CD14-positive monocyte (primary cell): ENCODE measurements at regions not wholly inside any gene's neighbourhood (a gene's known extent, or its start where the extent isn't known, plus 50 kb on each side); places are given as distances from the start of the nearest gene placed in this dataset.

Experiments used
- DNase-seq, 3 donors: peaks; one replicate each; pipeline ENCODE4 v3.0.0-alpha.2; 2011 to 2022
- H2AFZ ChIP-seq: 2 replicates; pipeline ENCODE4 v1.6.0; 2012; ENCODE audit warnings: mild to moderate bottlenecking, low read depth, low read length, inconsistent platforms; ENCODE audit not compliant: insufficient read depth, poor library complexity, severe bottlenecking
- H3K27ac ChIP-seq, 2 donors: 1 replicate in 1 of 2; 2 replicates in 1 of 2; pipeline ENCODE4 v1.5.1; 2012 to 2013; ENCODE audit warnings: low read length in 2 of 2, control low read depth in 1 of 2, inconsistent platforms in 1 of 2, low read depth in 1 of 2, mild to moderate bottlenecking in 1 of 2
- H3K27me3 ChIP-seq, 2 donors: one replicate each; pipeline versions ENCODE4 v1.6.0 to v1.6.1; 2011 to 2013; ENCODE audit warnings: low read length in 2 of 2; ENCODE audit not compliant: control insufficient read depth in 2 of 2, insufficient read depth in 2 of 2
- H3K36me3 ChIP-seq, 2 donors: replicated peaks in 1 of 2; 1 replicate in 1 of 2; 2 replicates in 1 of 2; pipeline versions ENCODE4 v1.5.1 to v1.6.1; 2012 to 2013; ENCODE audit warnings: low read length in 2 of 2, control low read depth in 1 of 2, inconsistent platforms in 1 of 2, mild to moderate bottlenecking in 1 of 2; ENCODE audit not compliant: insufficient read depth in 2 of 2, control insufficient read depth in 1 of 2
- H3K4me1 ChIP-seq, 2 donors: 1 replicate in 1 of 2; 2 replicates in 1 of 2; pipeline versions ENCODE4 v1.5.1 to v1.6.1; 2012 to 2013; ENCODE audit warnings: low read length in 2 of 2, control low read depth in 1 of 2, inconsistent platforms in 1 of 2, mild to moderate bottlenecking in 1 of 2, moderate library complexity in 1 of 2; ENCODE audit not compliant: insufficient read depth in 2 of 2, control insufficient read depth in 1 of 2
- H3K4me2 ChIP-seq: replicated peaks from 2 replicates; pipeline ENCODE3; 2012; ENCODE audit warnings: low read length, moderate library complexity, mild to moderate bottlenecking; ENCODE audit not compliant: poor library complexity, severe bottlenecking; ENCODE audit errors: extremely low read depth
- H3K4me3 ChIP-seq, 3 experiments: fragments of 200-600 bp in 1 of 3; sonication (generic) in 1 of 3; replicated peaks in 1 of 3; 1 replicate in 2 of 3; 2 replicates in 1 of 3; pipeline ENCODE4 v1.5.1; 2011 to 2013; ENCODE audit warnings: low read length in 3 of 3, mild to moderate bottlenecking in 3 of 3, control low read depth in 2 of 3, low read depth in 2 of 3, inconsistent platforms in 1 of 3, moderate library complexity in 1 of 3
- H3K79me2 ChIP-seq: 2 replicates; pipeline ENCODE4 v1.6.0; 2012; ENCODE audit warnings: mild to moderate bottlenecking, control low read depth, inconsistent platforms, low read length, moderate library complexity; ENCODE audit not compliant: insufficient read depth
- H3K9ac ChIP-seq: 2 replicates; pipeline ENCODE4 v1.6.0; 2017; ENCODE audit warnings: low read length, mild to moderate bottlenecking; ENCODE audit not compliant: insufficient read depth, poor library complexity, severe bottlenecking
- H3K9me3 ChIP-seq, 2 donors: replicated peaks in 1 of 2; 1 replicate in 1 of 2; 2 replicates in 1 of 2; pipeline versions ENCODE4 v1.5.1 to v1.6.1; 2012 to 2013; ENCODE audit warnings: low read length in 2 of 2, control low read depth in 1 of 2; ENCODE audit not compliant: control insufficient read depth in 1 of 2, insufficient read depth in 1 of 2
- H4K20me1 ChIP-seq: 2 replicates; pipeline ENCODE4 v1.6.0; 2012; ENCODE audit warnings: mild to moderate bottlenecking, low read length, control low read depth, moderate library complexity; ENCODE audit not compliant: insufficient read depth
- H3K27ac Mint-ChIP-seq, 7 donors: one replicate each; pipeline ENCODE4 v1.8.0; 2020; ENCODE audit warnings: mild to moderate bottlenecking in 7 of 7, mixed read lengths in 7 of 7, moderate library complexity in 6 of 7, inconsistent platforms in 2 of 7
- H3K27me3 Mint-ChIP-seq, 3 donors: one replicate each; pipeline ENCODE4 v1.8.0; 2021 to 2022; ENCODE audit warnings: low read depth in 3 of 3, mild to moderate bottlenecking in 3 of 3, mixed read lengths in 3 of 3, moderate library complexity in 3 of 3, inconsistent platforms in 1 of 3
- H3K36me3 Mint-ChIP-seq, 2 donors: one replicate each; pipeline ENCODE4 v1.8.0; 2020; ENCODE audit warnings: mixed read lengths in 2 of 2, inconsistent platforms in 1 of 2, mild to moderate bottlenecking in 1 of 2
- H3K4me1 Mint-ChIP-seq: one replicate; pipeline ENCODE4 v1.8.0; 2020; ENCODE audit warnings: mild to moderate bottlenecking, mixed read lengths
- H3K4me3 Mint-ChIP-seq, 2 donors: one replicate each; pipeline ENCODE4 v1.8.0; 2020; ENCODE audit warnings: mild to moderate bottlenecking in 2 of 2, mixed read lengths in 2 of 2, moderate library complexity in 1 of 2
- H3K9me3 Mint-ChIP-seq, 7 donors: one replicate each; pipeline ENCODE4 v1.8.0; 2020 to 2022; ENCODE audit warnings: mixed read lengths in 7 of 7, mild to moderate bottlenecking in 6 of 7, moderate library complexity in 6 of 7, inconsistent platforms in 2 of 7
- WGBS: methylation state at CpG from one replicate; pipeline ENCODE4 v1.1.5; 2013; ENCODE audit warnings: missing lambda C conversion rate; ENCODE audit not compliant: insufficient coverage; 5-methylcytosine and 5-hydroxymethylcytosine counted together
- intact Hi-C, 2 donors: fragments of 100-400 bp; cut with micrococcal nuclease; formaldehyde crosslinking; loops; one replicate each; pipeline versions ENCODE4 v1.15.0 to v1.15.1; 2023
- TF ChIP-seq, protein P1 (sequence below): fragments of 200-600 bp; IDR thresholded peaks from one replicate; pipeline ENCODE4 v1.8.0; 2022; ENCODE audit warnings: antibody characterized with exemption, mild to moderate bottlenecking

DNA sequence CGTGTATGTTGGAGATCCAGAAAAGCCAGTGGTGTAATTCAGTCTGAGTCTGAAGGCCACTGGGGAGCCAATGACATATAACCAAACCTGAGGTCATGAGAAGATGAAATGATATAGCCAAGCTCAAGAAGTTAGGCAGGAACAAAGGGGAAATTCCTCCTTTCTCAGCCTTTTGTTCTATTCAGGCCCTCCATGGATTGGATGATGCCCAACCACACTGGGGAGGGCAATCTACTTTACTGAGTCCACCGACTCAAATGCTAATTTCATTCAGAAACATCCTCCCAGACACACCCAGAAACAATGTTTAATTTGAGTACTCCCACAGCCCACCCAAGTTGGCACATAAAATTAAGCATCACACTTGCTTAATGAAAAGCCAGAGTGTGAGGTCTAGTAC is 183.6 kb downstream of the GJA1 start:
- intact Hi-C loops, result no loop called here
- Mint-ChIP-seq H3K4me1 (no peaks in the 10 kb centered on the region), H3K4me3 (no peak overlapping the region), H3K27me3 (no peaks in the 10 kb centered on the region), H3K27ac (no peak overlapping the region), H3K36me3 (no peaks in the 10 kb centered on the region), H3K9me3 (peaks cover 1 to 17% (median 6%) of the 10 kb centered on the region in 7 donors)
- Histone ChIP-seq H3K36me3 (no peaks in the 10 kb centered on the region), H3K9me3 (no peaks in the 10 kb centered on the region), H3K4me1 (no peaks in the 10 kb centered on the region), H3K27ac (no peak overlapping the region), H4K20me1 (no peaks in the 10 kb centered on the region), H3K4me3 (no peak overlapping the region), H3K27me3 (no peaks in the 10 kb centered on the region), H3K79me2 (no peaks in the 10 kb centered on the region), H3K9ac (no peak overlapping the region), H2AFZ (no peak overlapping the region), H3K4me2 (no peak overlapping the region)
- 58% methylated on average over 2 of the region's 2 CpGs for whole genome bisulfite sequencing
- TF ChIP-seq, protein P1, sequence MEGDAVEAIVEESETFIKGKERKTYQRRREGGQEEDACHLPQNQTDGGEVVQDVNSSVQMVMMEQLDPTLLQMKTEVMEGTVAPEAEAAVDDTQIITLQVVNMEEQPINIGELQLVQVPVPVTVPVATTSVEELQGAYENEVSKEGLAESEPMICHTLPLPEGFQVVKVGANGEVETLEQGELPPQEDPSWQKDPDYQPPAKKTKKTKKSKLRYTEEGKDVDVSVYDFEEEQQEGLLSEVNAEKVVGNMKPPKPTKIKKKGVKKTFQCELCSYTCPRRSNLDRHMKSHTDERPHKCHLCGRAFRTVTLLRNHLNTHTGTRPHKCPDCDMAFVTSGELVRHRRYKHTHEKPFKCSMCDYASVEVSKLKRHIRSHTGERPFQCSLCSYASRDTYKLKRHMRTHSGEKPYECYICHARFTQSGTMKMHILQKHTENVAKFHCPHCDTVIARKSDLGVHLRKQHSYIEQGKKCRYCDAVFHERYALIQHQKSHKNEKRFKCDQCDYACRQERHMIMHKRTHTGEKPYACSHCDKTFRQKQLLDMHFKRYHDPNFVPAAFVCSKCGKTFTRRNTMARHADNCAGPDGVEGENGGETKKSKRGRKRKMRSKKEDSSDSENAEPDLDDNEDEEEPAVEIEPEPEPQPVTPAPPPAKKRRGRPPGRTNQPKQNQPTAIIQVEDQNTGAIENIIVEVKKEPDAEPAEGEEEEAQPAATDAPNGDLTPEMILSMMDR, result no peak
- no peak for DNase-seq

DNA sequence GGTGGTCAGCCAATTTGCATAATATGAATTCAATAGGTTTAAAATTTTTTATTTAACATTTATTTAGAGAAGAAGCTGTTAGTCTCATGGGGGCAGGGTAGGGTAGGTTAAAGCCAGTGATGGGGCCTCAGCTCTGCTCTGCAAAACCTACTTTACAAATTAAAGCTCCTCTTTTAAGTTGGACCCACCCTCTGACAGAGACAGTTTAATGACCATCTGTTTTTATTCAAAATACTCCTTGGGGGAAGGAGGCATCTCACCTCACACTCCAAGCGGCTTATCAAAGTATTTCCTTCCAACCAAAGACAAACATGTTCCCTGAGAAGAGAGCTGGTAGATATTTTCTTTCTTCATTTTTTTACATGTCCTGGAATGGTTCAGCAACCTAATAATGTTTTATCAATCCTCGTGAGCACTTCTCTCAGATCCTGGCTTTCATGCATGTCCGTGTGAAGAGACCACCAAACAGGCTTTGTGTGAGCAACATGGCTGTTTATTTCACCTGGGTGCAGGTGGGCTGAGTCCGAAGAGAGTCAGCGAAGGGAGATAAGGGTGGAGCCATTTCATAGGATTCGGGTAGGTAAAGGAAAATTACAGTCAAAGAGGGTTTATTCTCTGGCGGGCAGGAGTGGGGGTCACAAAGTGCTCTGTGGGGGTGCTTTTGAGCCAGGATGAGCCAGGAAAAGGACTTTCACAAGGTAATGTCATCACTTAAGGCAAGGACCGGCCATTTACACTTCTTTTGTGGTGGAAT is 184.7 kb downstream of the GJA1 start:
- Histone ChIP-seq H3K9ac (no peak overlapping the region), H4K20me1 (no peaks in the 10 kb centered on the region), H3K27me3 (no peaks in the 10 kb centered on the region), H3K4me1 (no peaks in the 10 kb centered on the region), H3K9me3 (no peaks in the 10 kb centered on the region), H3K79me2 (no peaks in the 10 kb centered on the region), H3K27ac (no peak overlapping the region), H2AFZ (no peak overlapping the region), H3K4me3 (no peak overlapping the region), H3K36me3 (no peaks in the 10 kb centered on the region), H3K4me2 (no peak overlapping the region)
- 82% methylated on average over 4 of the region's 8 CpGs for WGBS
- Mint-ChIP-seq H3K27ac (no peak overlapping the region), H3K4me3 (no peak overlapping the region), H3K36me3 (no peaks in the 10 kb centered on the region), H3K4me1 (no peaks in the 10 kb centered on the region), H3K9me3 (peaks cover 7 to 28% (median 12%) of the 10 kb centered on the region in 7 donors), H3K27me3 (peaks cover 0 to 2% (median 0%) of the 10 kb centered on the region in 3 donors)
- TF ChIP-seq, protein P1, result no peak
- no peak for DNase-seq
- intact Hi-C loops, result no loop called here
